ENCODE measurements at regions not wholly inside any gene's neighbourhood (a gene's known extent, or its start where the extent isn't known, plus 50 kb on each side); places are given as distances from the start of the nearest gene placed in this dataset.

DNA sequence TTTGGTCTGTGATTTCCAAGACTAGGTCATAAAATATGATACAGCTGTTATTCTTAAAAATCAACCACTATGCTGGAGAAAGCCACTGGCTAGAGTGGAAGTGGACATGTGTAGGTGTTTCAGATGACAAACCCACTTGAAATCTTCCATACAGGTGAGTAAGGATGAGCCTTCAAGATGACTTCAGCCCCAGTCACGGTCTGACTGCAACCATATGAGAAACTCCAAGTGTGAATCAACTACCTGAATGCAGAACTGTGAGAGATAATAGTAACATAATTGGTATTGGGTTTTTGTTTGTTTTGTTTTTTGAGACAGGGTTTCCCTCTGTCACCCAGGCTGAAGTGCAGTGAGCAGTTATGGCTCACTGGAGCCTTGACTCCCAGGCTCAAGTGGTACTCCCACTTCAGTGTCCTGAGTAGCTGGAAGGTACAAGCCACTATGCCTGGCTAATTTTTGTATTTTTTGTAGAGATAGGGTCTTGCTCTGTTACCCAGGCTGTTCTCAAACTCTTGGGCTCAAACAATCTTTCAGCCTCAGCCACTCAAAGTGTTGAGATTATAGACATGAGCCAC, 273.3 kb upstream of the LRIG3 start:
- POLR2A ChIA-PET, result no interaction called here
- H3K27ac ChIP-seq (ENCODE audit: low read depth, low read length), result no peak overlapping the region
- peaks cover 0 to 3% (median 0%) of the 10 kb centered on the region in 3 experiments for H3K9me3 ChIP-seq (ENCODE audit: control insufficient read depth in 2 of 3, low read length in 3 of 3)
- Mint-ChIP-seq H3K4me1 (no peaks in the 10 kb centered on the region), H3K36me3 (no peaks in the 10 kb centered on the region), H3K27me3 (peaks cover 0 to 5% (median 0%) of the 10 kb centered on the region in 5 donors), H3K4me3 (no peak overlapping the region), H3K9me3 (peaks cover 0 to 15% (median 3%) of the 10 kb centered on the region in 11 donors), H3K27ac (no peak overlapping the region)
- DNase-seq (no peak), ATAC-seq (no peak)
- CTCF ChIA-PET, result no interaction called here
- no peaks in the 10 kb centered on the region for H3K27me3 ChIP-seq (ENCODE audit: control insufficient read depth in 2 of 2, insufficient read depth in 2 of 2, low read length in 2 of 2)
- no peak overlapping the region for H3K4me3 ChIP-seq (ENCODE audit: low read length)
- intact Hi-C loops (cut with micrococcal nuclease), result no loop called here
- no peaks in the 10 kb centered on the region for H3K36me3 ChIP-seq (ENCODE audit: control insufficient read depth in 2 of 3, insufficient read depth in 3 of 3, low read length in 3 of 3)
- no peaks in the 10 kb centered on the region for H3K4me1 ChIP-seq (ENCODE audit: control insufficient read depth in 2 of 2, insufficient read depth in 2 of 2, low read length in 2 of 2)

DNA sequence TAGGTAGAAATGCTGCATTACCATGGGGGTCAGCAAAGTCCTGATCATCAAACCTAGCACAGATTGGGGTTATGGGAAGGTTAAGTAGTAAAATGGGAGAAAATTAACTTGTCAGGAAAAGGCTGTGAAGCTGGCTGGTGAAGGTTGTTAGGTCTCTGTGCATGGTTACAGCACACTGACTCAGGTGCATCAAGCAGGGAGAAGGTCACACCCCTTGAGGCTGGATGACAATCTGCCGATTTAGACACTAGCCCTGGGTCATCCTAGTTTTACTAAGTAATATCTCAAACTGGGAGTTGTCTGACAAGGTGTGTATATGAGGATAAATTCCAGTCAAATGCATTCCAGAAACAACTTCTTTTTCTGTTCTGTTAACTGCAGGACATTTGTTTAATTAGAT, 271.1 kb upstream of the LRIG3 start:
- Mint-ChIP-seq H3K4me3 (no peak overlapping the region), H3K36me3 (no peaks in the 10 kb centered on the region), H3K27me3 (peaks cover 0 to 5% (median 0%) of the 10 kb centered on the region in 5 donors), H3K9me3 (peaks cover 0 to 15% (median 4%) of the 10 kb centered on the region in 11 donors), H3K27ac (no peak overlapping the region), H3K4me1 (no peaks in the 10 kb centered on the region)
- intact Hi-C loops (cut with micrococcal nuclease), result no loop called here
- CTCF ChIA-PET, result no interaction called here
- DNase-seq (no peak), ATAC-seq (no peak)
- POLR2A ChIA-PET, result no interaction called here
- Histone ChIP-seq H3K27me3 (ENCODE audit: control insufficient read depth in 2 of 2, insufficient read depth in 2 of 2, low read length in 2 of 2) (no peaks in the 10 kb centered on the region), H3K36me3 (ENCODE audit: control insufficient read depth in 2 of 3, insufficient read depth in 3 of 3, low read length in 3 of 3) (no peaks in the 10 kb centered on the region), H3K4me1 (ENCODE audit: control insufficient read depth in 2 of 2, insufficient read depth in 2 of 2, low read length in 2 of 2) (no peaks in the 10 kb centered on the region), H3K9me3 (ENCODE audit: control insufficient read depth in 2 of 3, low read length in 3 of 3) (peaks cover 0 to 3% (median 0%) of the 10 kb centered on the region in 3 experiments), H3K4me3 (ENCODE audit: low read length) (no peak overlapping the region), H3K27ac (ENCODE audit: low read depth, low read length) (no peak overlapping the region)

DNA sequence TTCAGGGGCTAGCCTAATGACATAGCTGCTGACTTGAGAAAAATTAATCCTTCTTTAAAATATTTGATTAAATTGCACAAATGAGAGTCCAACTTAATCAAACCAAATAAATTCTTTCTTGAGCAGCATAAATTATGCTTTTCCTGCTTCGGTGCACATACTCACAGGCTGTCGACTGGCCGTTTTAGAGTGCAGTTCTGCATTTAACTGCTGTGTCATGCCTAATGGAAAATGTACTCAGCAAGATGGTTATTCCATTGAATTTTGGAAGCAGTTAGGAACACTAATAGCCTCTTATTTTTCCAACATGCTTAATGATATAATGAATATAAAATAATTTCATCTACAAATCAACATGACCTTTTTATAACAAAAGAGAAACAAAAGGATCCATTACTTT, 266.1 kb upstream of the LRIG3 start:
- Mint-ChIP-seq H3K9me3 (peaks cover 0 to 7% (median 0%) of the 10 kb centered on the region in 11 donors), H3K27me3 (peaks cover 0 to 6% (median 4%) of the 10 kb centered on the region in 5 donors), H3K4me3 (no peak overlapping the region), H3K27ac (no peak overlapping the region), H3K4me1 (peaks cover 0 to 2% (median 0%) of the 10 kb centered on the region in 7 donors), H3K36me3 (no peaks in the 10 kb centered on the region)
- DNase-seq (no peak), ATAC-seq (no peak)
- no peaks in the 10 kb centered on the region for H3K36me3 ChIP-seq (ENCODE audit: control insufficient read depth in 2 of 3, insufficient read depth in 3 of 3, low read length in 3 of 3)
- ChIA-PET POLR2A (no interaction called here), CTCF (no interaction called here)
- H3K4me1 ChIP-seq (ENCODE audit: control insufficient read depth in 2 of 2, insufficient read depth in 2 of 2, low read length in 2 of 2), result no peaks in the 10 kb centered on the region
- intact Hi-C loops (cut with micrococcal nuclease), result no loop called here
- no peaks in the 10 kb centered on the region for H3K9me3 ChIP-seq (ENCODE audit: control insufficient read depth in 2 of 3, low read length in 3 of 3)
- no peak overlapping the region for H3K27ac ChIP-seq (ENCODE audit: low read depth, low read length)
- no peaks in the 10 kb centered on the region for H3K27me3 ChIP-seq (ENCODE audit: control insufficient read depth in 2 of 2, insufficient read depth in 2 of 2, low read length in 2 of 2)
- no peak overlapping the region for H3K4me3 ChIP-seq (ENCODE audit: low read length)

GRCh38 chr12:59185295-59185694, 265.0 kb upstream of the LRIG3 start:
- POLR2A ChIA-PET, result no interaction called here

GRCh38 chr12:59182658-59183455, 262.6 kb upstream of the LRIG3 start:
- H3K36me3 Mint-ChIP-seq, result no peaks in the 10 kb centered on the region
- no peak overlapping the region for H3K4me3 ChIP-seq (ENCODE audit: low read length)
- no peak overlapping the region for H3K27ac ChIP-seq (ENCODE audit: low read depth, low read length)
- peaks cover 0 to 3% (median 0%) of the 10 kb centered on the region in 11 donors for H3K9me3 Mint-ChIP-seq
- H3K27ac Mint-ChIP-seq, result no peak overlapping the region
- H3K9me3 ChIP-seq (ENCODE audit: control insufficient read depth in 2 of 3, low read length in 3 of 3), result no peaks in the 10 kb centered on the region
- H3K4me1 Mint-ChIP-seq, result peaks cover 0 to 2% (median 0%) of the 10 kb centered on the region in 7 donors
- H3K36me3 ChIP-seq (ENCODE audit: control insufficient read depth in 2 of 3, insufficient read depth in 3 of 3, low read length in 3 of 3), result no peaks in the 10 kb centered on the region
- no peaks in the 10 kb centered on the region for H3K4me1 ChIP-seq (ENCODE audit: control insufficient read depth in 2 of 2, insufficient read depth in 2 of 2, low read length in 2 of 2)
- no peak for ATAC-seq
- ChIA-PET CTCF (no interaction called here), POLR2A (no interaction called here)
- H3K4me3 Mint-ChIP-seq, result no peak overlapping the region
- intact Hi-C loops (cut with micrococcal nuclease), result no loop called here
- no peak for DNase-seq
- no peaks in the 10 kb centered on the region for H3K27me3 ChIP-seq (ENCODE audit: control insufficient read depth in 2 of 2, insufficient read depth in 2 of 2, low read length in 2 of 2)
- peaks cover 0 to 6% (median 4%) of the 10 kb centered on the region in 5 donors for H3K27me3 Mint-ChIP-seq

More at GRCh38 chr12:59185295-59185694, 265.0 kb upstream of the LRIG3 start:
- ATAC-seq, result no peak
- Mint-ChIP-seq H3K4me3 (no peak overlapping the region), H3K4me1 (peaks cover 0 to 2% (median 0%) of the 10 kb centered on the region in 7 donors), H3K36me3 (no peaks in the 10 kb centered on the region), H3K9me3 (peaks cover 0 to 7% (median 0%) of the 10 kb centered on the region in 11 donors), H3K27ac (no peak overlapping the region), H3K27me3 (peaks cover 0 to 6% (median 4%) of the 10 kb centered on the region in 5 donors)
- no peaks in the 10 kb centered on the region for H3K9me3 ChIP-seq (ENCODE audit: control insufficient read depth in 2 of 3, low read length in 3 of 3)
- CTCF ChIA-PET, result no interaction called here
- no peaks in the 10 kb centered on the region for H3K36me3 ChIP-seq (ENCODE audit: control insufficient read depth in 2 of 3, insufficient read depth in 3 of 3, low read length in 3 of 3)
- H3K4me1 ChIP-seq (ENCODE audit: control insufficient read depth in 2 of 2, insufficient read depth in 2 of 2, low read length in 2 of 2), result no peaks in the 10 kb centered on the region
- no peak overlapping the region for H3K4me3 ChIP-seq (ENCODE audit: low read length)
- H3K27me3 ChIP-seq (ENCODE audit: control insufficient read depth in 2 of 2, insufficient read depth in 2 of 2, low read length in 2 of 2), result no peaks in the 10 kb centered on the region
- H3K27ac ChIP-seq (ENCODE audit: low read depth, low read length), result no peak overlapping the region
- no peak for DNase-seq
- intact Hi-C loops (cut with micrococcal nuclease), result no loop called here

DNA sequence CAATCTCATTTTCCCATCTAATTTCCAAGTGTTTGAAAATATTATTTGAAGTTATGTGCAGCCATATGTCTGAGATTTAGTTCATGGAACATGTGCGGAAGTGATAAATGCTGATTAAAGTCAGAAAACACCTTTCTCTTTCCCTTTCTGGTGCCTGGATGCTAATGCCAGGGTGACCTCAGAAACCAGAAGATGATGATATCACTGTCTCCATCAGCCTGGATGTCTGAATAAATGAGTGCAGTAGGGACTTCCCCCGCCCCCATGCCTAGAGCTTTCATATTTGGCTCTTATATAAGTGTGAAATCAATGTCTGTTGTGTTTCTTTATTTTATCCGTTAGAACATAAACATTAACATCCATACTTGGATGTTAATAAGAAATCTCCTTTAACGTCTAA, 261.9 kb upstream of the LRIG3 start:
- Histone ChIP-seq H3K4me3 (ENCODE audit: low read length) (no peak overlapping the region), H3K36me3 (ENCODE audit: control insufficient read depth in 2 of 3, insufficient read depth in 3 of 3, low read length in 3 of 3) (no peaks in the 10 kb centered on the region), H3K9me3 (ENCODE audit: control insufficient read depth in 2 of 3, low read length in 3 of 3) (no peaks in the 10 kb centered on the region), H3K27me3 (ENCODE audit: control insufficient read depth in 2 of 2, insufficient read depth in 2 of 2, low read length in 2 of 2) (no peaks in the 10 kb centered on the region), H3K4me1 (ENCODE audit: control insufficient read depth in 2 of 2, insufficient read depth in 2 of 2, low read length in 2 of 2) (no peaks in the 10 kb centered on the region), H3K27ac (ENCODE audit: low read depth, low read length) (no peak overlapping the region)
- Mint-ChIP-seq H3K4me1 (peaks cover 0 to 2% (median 0%) of the 10 kb centered on the region in 7 donors), H3K36me3 (no peaks in the 10 kb centered on the region), H3K27me3 (peaks cover 0 to 6% (median 4%) of the 10 kb centered on the region in 5 donors), H3K27ac (no peak overlapping the region), H3K4me3 (no peak overlapping the region), H3K9me3 (peaks cover 0 to 6% (median 1%) of the 10 kb centered on the region in 11 donors)
- ATAC-seq (no peak), DNase-seq (no peak)
- POLR2A ChIA-PET, result no interaction called here
- intact Hi-C loops (cut with micrococcal nuclease), result no loop called here
- CTCF ChIA-PET, result no interaction called here
